ENCODE measurements at regions not wholly inside any gene's neighbourhood (a gene's known extent, or its start where the extent isn't known, plus 50 kb on each side); places are given as distances from the start of the nearest gene placed in this dataset.
A peak's percentile ranks its signal among the peaks of the same experiment; 100 is the strongest.

GRCh38 chr2:174697255-174697654, 67.0 kb downstream of the CHRNA1 start:
- no peak overlapping the region for H3K27ac ChIP-seq (ENCODE audit: insufficient read depth, low read length, poor library complexity, severe bottlenecking)
- no peak overlapping the region for H3K4me3 ChIP-seq (ENCODE audit: insufficient read depth, low read depth, low read length, poor library complexity, severe bottlenecking)
- no peaks in the 10 kb centered on the region for H3K4me1 ChIP-seq (ENCODE audit: control insufficient read depth, insufficient read depth, low read length, poor library complexity, severe bottlenecking)
- H3K36me3 ChIP-seq (ENCODE audit: control insufficient read depth, insufficient read depth, low read length) = no peaks in the 10 kb centered on the region
- DNase-seq = peak; percentile 4 to 30 (median 29)
- no peaks in the 10 kb centered on the region for H3K27me3 ChIP-seq (replicated peaks; ENCODE audit: control insufficient read depth, insufficient read depth, low read length, poor library complexity, severe bottlenecking)
- H3K9me3 ChIP-seq (ENCODE audit: control insufficient read depth, low read length) = no peaks in the 10 kb centered on the region

- no peaks in the 10 kb centered on the region for H3K4me1 ChIP-seq (ENCODE audit: control insufficient read depth, insufficient read depth, low read length, poor library complexity, severe bottlenecking)
- no peak for DNase-seq
- no peaks in the 10 kb centered on the region for H3K9me3 ChIP-seq (ENCODE audit: control insufficient read depth, low read length)
- no peak overlapping the region for H3K27ac ChIP-seq (ENCODE audit: insufficient read depth, low read length, poor library complexity, severe bottlenecking)
- H3K27me3 ChIP-seq (replicated peaks; ENCODE audit: control insufficient read depth, insufficient read depth, low read length, poor library complexity, severe bottlenecking) = no peaks in the 10 kb centered on the region
- no peaks in the 10 kb centered on the region for H3K36me3 ChIP-seq (ENCODE audit: control insufficient read depth, insufficient read depth, low read length)
- no peak overlapping the region for H3K4me3 ChIP-seq (ENCODE audit: insufficient read depth, low read depth, low read length, poor library complexity, severe bottlenecking)
Observed at GRCh38 chr2:174694920-174695319, 69.4 kb downstream of the CHRNA1 start.

GRCh38 chr2:174694196-174694878, 69.9 kb downstream of the CHRNA1 start:
- no peak for DNase-seq
- H3K27me3 ChIP-seq (replicated peaks; ENCODE audit: control insufficient read depth, insufficient read depth, low read length, poor library complexity, severe bottlenecking) = no peaks in the 10 kb centered on the region
- no peaks in the 10 kb centered on the region for H3K4me1 ChIP-seq (ENCODE audit: control insufficient read depth, insufficient read depth, low read length, poor library complexity, severe bottlenecking)
- no peak overlapping the region for H3K27ac ChIP-seq (ENCODE audit: insufficient read depth, low read length, poor library complexity, severe bottlenecking)
- H3K36me3 ChIP-seq (ENCODE audit: control insufficient read depth, insufficient read depth, low read length) = no peaks in the 10 kb centered on the region
- no peak overlapping the region for H3K4me3 ChIP-seq (ENCODE audit: insufficient read depth, low read depth, low read length, poor library complexity, severe bottlenecking)
- H3K9me3 ChIP-seq (ENCODE audit: control insufficient read depth, low read length) = no peaks in the 10 kb centered on the region

- Histone ChIP-seq H3K27ac (ENCODE audit: insufficient read depth, low read length, poor library complexity, severe bottlenecking) (no peak overlapping the region), H3K36me3 (ENCODE audit: control insufficient read depth, insufficient read depth, low read length) (no peaks in the 10 kb centered on the region), H3K27me3 (replicated peaks; ENCODE audit: control insufficient read depth, insufficient read depth, low read length, poor library complexity, severe bottlenecking) (no peaks in the 10 kb centered on the region), H3K9me3 (ENCODE audit: control insufficient read depth, low read length) (no peaks in the 10 kb centered on the region), H3K4me3 (ENCODE audit: insufficient read depth, low read depth, low read length, poor library complexity, severe bottlenecking) (no peak overlapping the region), H3K4me1 (ENCODE audit: control insufficient read depth, insufficient read depth, low read length, poor library complexity, severe bottlenecking) (no peaks in the 10 kb centered on the region)
- no peak for DNase-seq
Observed at GRCh38 chr2:174693344-174693743, 70.9 kb downstream of the CHRNA1 start.

GRCh38 chr2:174692256-174692919, 71.9 kb downstream of the CHRNA1 start:
- Histone ChIP-seq H3K4me1 (ENCODE audit: control insufficient read depth, insufficient read depth, low read length, poor library complexity, severe bottlenecking) (no peaks in the 10 kb centered on the region), H3K27ac (ENCODE audit: insufficient read depth, low read length, poor library complexity, severe bottlenecking) (no peak overlapping the region), H3K27me3 (replicated peaks; ENCODE audit: control insufficient read depth, insufficient read depth, low read length, poor library complexity, severe bottlenecking) (no peaks in the 10 kb centered on the region), H3K4me3 (ENCODE audit: insufficient read depth, low read depth, low read length, poor library complexity, severe bottlenecking) (no peak overlapping the region), H3K36me3 (ENCODE audit: control insufficient read depth, insufficient read depth, low read length) (no peaks in the 10 kb centered on the region), H3K9me3 (ENCODE audit: control insufficient read depth, low read length) (no peaks in the 10 kb centered on the region)
- no peak for DNase-seq

- no peak for DNase-seq
- no peaks in the 10 kb centered on the region for H3K9me3 ChIP-seq (ENCODE audit: control insufficient read depth, low read length)
- H3K27me3 ChIP-seq (replicated peaks; ENCODE audit: control insufficient read depth, insufficient read depth, low read length, poor library complexity, severe bottlenecking) = no peaks in the 10 kb centered on the region
- no peaks in the 10 kb centered on the region for H3K4me1 ChIP-seq (ENCODE audit: control insufficient read depth, insufficient read depth, low read length, poor library complexity, severe bottlenecking)
- H3K36me3 ChIP-seq (ENCODE audit: control insufficient read depth, insufficient read depth, low read length) = no peaks in the 10 kb centered on the region
- H3K27ac ChIP-seq (ENCODE audit: insufficient read depth, low read length, poor library complexity, severe bottlenecking) = no peak overlapping the region
- H3K4me3 ChIP-seq (ENCODE audit: insufficient read depth, low read depth, low read length, poor library complexity, severe bottlenecking) = no peak overlapping the region
Observed at GRCh38 chr2:174691201-174691779, 73.0 kb downstream of the CHRNA1 start.

GRCh38 chr2:174690026-174690425, 74.2 kb downstream of the CHRNA1 start:
- DNase-seq = no peak
- no peak overlapping the region for H3K4me3 ChIP-seq (ENCODE audit: insufficient read depth, low read depth, low read length, poor library complexity, severe bottlenecking)

GRCh38 chr2:174688079-174688478, 76.2 kb downstream of the CHRNA1 start:
- H3K27me3 ChIP-seq (replicated peaks; ENCODE audit: control insufficient read depth, insufficient read depth, low read length, poor library complexity, severe bottlenecking) = no peaks in the 10 kb centered on the region
- peaks cover 5% of the 10 kb centered on the region for H3K4me1 ChIP-seq (ENCODE audit: control insufficient read depth, insufficient read depth, low read length, poor library complexity, severe bottlenecking)

More at GRCh38 chr2:174690026-174690425, 74.2 kb downstream of the CHRNA1 start:
- no peaks in the 10 kb centered on the region for H3K9me3 ChIP-seq (ENCODE audit: control insufficient read depth, low read length)
- H3K27me3 ChIP-seq (replicated peaks; ENCODE audit: control insufficient read depth, insufficient read depth, low read length, poor library complexity, severe bottlenecking) = no peaks in the 10 kb centered on the region
- no peaks in the 10 kb centered on the region for H3K4me1 ChIP-seq (ENCODE audit: control insufficient read depth, insufficient read depth, low read length, poor library complexity, severe bottlenecking)
- no peak overlapping the region for H3K27ac ChIP-seq (ENCODE audit: insufficient read depth, low read length, poor library complexity, severe bottlenecking)
- H3K36me3 ChIP-seq (ENCODE audit: control insufficient read depth, insufficient read depth, low read length) = no peaks in the 10 kb centered on the region

GRCh38 chr2:174686430-174686829, 77.8 kb downstream of the CHRNA1 start:
- DNase-seq = no peak
- Histone ChIP-seq H3K4me1 (ENCODE audit: control insufficient read depth, insufficient read depth, low read length, poor library complexity, severe bottlenecking) (peaks cover 10% of the 10 kb centered on the region), H3K9me3 (ENCODE audit: control insufficient read depth, low read length) (no peaks in the 10 kb centered on the region), H3K27ac (ENCODE audit: insufficient read depth, low read length, poor library complexity, severe bottlenecking) (no peak overlapping the region), H3K4me3 (ENCODE audit: insufficient read depth, low read depth, low read length, poor library complexity, severe bottlenecking) (no peak overlapping the region), H3K27me3 (replicated peaks; ENCODE audit: control insufficient read depth, insufficient read depth, low read length, poor library complexity, severe bottlenecking) (no peaks in the 10 kb centered on the region), H3K36me3 (ENCODE audit: control insufficient read depth, insufficient read depth, low read length) (no peaks in the 10 kb centered on the region)

More at GRCh38 chr2:174688079-174688478, 76.2 kb downstream of the CHRNA1 start:
- Histone ChIP-seq H3K27ac (ENCODE audit: insufficient read depth, low read length, poor library complexity, severe bottlenecking) (no peak overlapping the region), H3K4me3 (ENCODE audit: insufficient read depth, low read depth, low read length, poor library complexity, severe bottlenecking) (no peak overlapping the region), H3K9me3 (ENCODE audit: control insufficient read depth, low read length) (no peaks in the 10 kb centered on the region), H3K36me3 (ENCODE audit: control insufficient read depth, insufficient read depth, low read length) (no peaks in the 10 kb centered on the region)
- DNase-seq = no peak

- Histone ChIP-seq H3K4me3 (ENCODE audit: insufficient read depth, low read depth, low read length, poor library complexity, severe bottlenecking) (peak overlapping the region; percentile 92), H3K27me3 (replicated peaks; ENCODE audit: control insufficient read depth, insufficient read depth, low read length, poor library complexity, severe bottlenecking) (no peaks in the 10 kb centered on the region), H3K36me3 (ENCODE audit: control insufficient read depth, insufficient read depth, low read length) (no peaks in the 10 kb centered on the region), H3K27ac (ENCODE audit: insufficient read depth, low read length, poor library complexity, severe bottlenecking) (peak overlapping the region; percentile 70), H3K9me3 (ENCODE audit: control insufficient read depth, low read length) (no peaks in the 10 kb centered on the region), H3K4me1 (ENCODE audit: control insufficient read depth, insufficient read depth, low read length, poor library complexity, severe bottlenecking) (peaks cover 12% of the 10 kb centered on the region)
- no peak for DNase-seq
Observed at GRCh38 chr2:174683392-174683759, 80.9 kb downstream of the CHRNA1 start.
